ENCODE measurements at regions not wholly inside any gene's neighbourhood (a gene's known extent, or its start where the extent isn't known, plus 50 kb on each side); places are given as distances from the start of the nearest gene placed in this dataset.

- Histone ChIP-seq H3K4me1 (peaks cover 0 to 32% (median 12%) of the 10 kb centered on the region in 3 donors), H3K27me3 (no peaks in the 10 kb centered on the region), H3K27ac (peak overlapping the region in 3 of 4 donors; percentile 11 to 59 (median 55)), H3K36me3 (no peaks in the 10 kb centered on the region), H3K4me3 (no peak overlapping the region), H3K9me3 (peaks cover 0 to 18% (median 2%) of the 10 kb centered on the region in 3 donors)
- peak; percentile 12 for ATAC-seq
- 70 to 73% methylated on average over 2 to 5 of the region's 5 CpGs for WGBS, 2 donors (ENCODE audit: low coverage in 1 of 2)
- TF ChIP-seq POLR2A (IDR thresholded peaks at IDR 0.05) (no peak), EP300 (IDR thresholded peaks at IDR 0.05) (no peak), POLR2AphosphoS5 (IDR thresholded peaks at IDR 0.05) (no peak), CTCF (IDR thresholded peaks at IDR 0.05) (no peak)
These were observed 190.7 kb downstream of the SNX19 start for GRCh38 chr11:130725421-130726233.

GRCh38 chr11:130726234-130727037 is 189.8 kb downstream of the SNX19 start:
- peak overlapping the region in 3 of 4 donors; percentile 11 to 59 (median 55) for H3K27ac ChIP-seq
- H3K4me1 ChIP-seq: peaks cover 0 to 32% (median 12%) of the 10 kb centered on the region in 3 donors
- peaks cover 0 to 25% (median 2%) of the 10 kb centered on the region in 3 donors for H3K9me3 ChIP-seq
- peak; percentile 88 for ATAC-seq
- TF ChIP-seq POLR2AphosphoS5 (IDR thresholded peaks at IDR 0.05): no peak
- TF ChIP-seq POLR2A (IDR thresholded peaks at IDR 0.05): no peak
- TF ChIP-seq EP300 (IDR thresholded peaks at IDR 0.05): no peak
- TF ChIP-seq CTCF (IDR thresholded peaks at IDR 0.05): no peak
- no peak overlapping the region for H3K4me3 ChIP-seq
- H3K27me3 ChIP-seq: no peaks in the 10 kb centered on the region
- WGBS, 2 donors (ENCODE audit: low coverage in 1 of 2): 35 to 60% methylated on average over 1 to 4 of the region's 14 CpGs
- no peaks in the 10 kb centered on the region for H3K36me3 ChIP-seq

- H3K9me3 ChIP-seq: peaks cover 0 to 25% (median 2%) of the 10 kb centered on the region in 3 donors
- H3K4me3 ChIP-seq: no peak overlapping the region
- no peaks in the 10 kb centered on the region for H3K36me3 ChIP-seq
- WGBS, 2 donors (ENCODE audit: low coverage in 1 of 2): 53 to 71% methylated on average over 8 to 9 of the region's 9 CpGs
- peak overlapping the region in 2 of 4 donors; percentile 55 to 59 for H3K27ac ChIP-seq
- no peaks in the 10 kb centered on the region for H3K27me3 ChIP-seq
- TF ChIP-seq CTCF (IDR thresholded peaks at IDR 0.05) (no peak), POLR2A (IDR thresholded peaks at IDR 0.05) (no peak), POLR2AphosphoS5 (IDR thresholded peaks at IDR 0.05) (no peak), EP300 (IDR thresholded peaks at IDR 0.05) (no peak)
- ATAC-seq: peak; percentile 26
- H3K4me1 ChIP-seq: peaks cover 0 to 32% (median 12%) of the 10 kb centered on the region in 3 donors
These were observed 188.8 kb downstream of the SNX19 start for GRCh38 chr11:130727157-130728119.

- TF ChIP-seq POLR2A (IDR thresholded peaks at IDR 0.05) (no peak), POLR2AphosphoS5 (IDR thresholded peaks at IDR 0.05) (no peak), CTCF (IDR thresholded peaks at IDR 0.05) (no peak), EP300 (IDR thresholded peaks at IDR 0.05) (no peak)
- peaks cover 0 to 32% (median 12%) of the 10 kb centered on the region in 3 donors for H3K4me1 ChIP-seq
- peaks cover 0 to 25% (median 2%) of the 10 kb centered on the region in 3 donors for H3K9me3 ChIP-seq
- 78 to 90% methylated on average over 5 to 7 of the region's 8 CpGs for WGBS, 2 donors (ENCODE audit: low coverage in 1 of 2)
- no peak for ATAC-seq
- peak overlapping the region in 1 of 4 donors; percentile 28 for H3K27ac ChIP-seq
- no peak overlapping the region for H3K4me3 ChIP-seq
- H3K27me3 ChIP-seq: no peaks in the 10 kb centered on the region
- H3K36me3 ChIP-seq: no peaks in the 10 kb centered on the region
These were observed 187.8 kb downstream of the SNX19 start for GRCh38 chr11:130728185-130729180.
